GM23338 (cell line): ENCODE measurements at regions not wholly inside any gene's neighbourhood (a gene's known extent, or its start where the extent isn't known, plus 50 kb on each side); places are given as distances from the start of the nearest gene placed in this dataset.
A peak's percentile ranks its signal among the peaks of the same experiment; 100 is the strongest.

ENCODE experiments used
- ATAC-seq: fragments of 200-7000 bp; cut with Tn5 transposase; 3 replicates; pipeline ENCODE4 v1.9.1; 2020
- DNase-seq: peaks from one replicate; pipeline ENCODE4 v3.0.0-alpha.2; 2015; ENCODE audit warnings: low spot score
- H2AFZ ChIP-seq: fragments of 200-600 bp; sonication (generic); 2 replicates; pipeline ENCODE4 v1.8.0; 2016; ENCODE audit warnings: antibody characterized with exemption, mild to moderate bottlenecking, moderate library complexity
- H3F3A ChIP-seq: fragments of 200-600 bp; sonication (generic); replicated peaks from 2 replicates; pipeline ENCODE4 v1.8.0; 2017; ENCODE audit warnings: antibody characterized with exemption, mixed run types, low read depth
- H3K27ac ChIP-seq: fragments of 200-600 bp; sonication (generic); 2 replicates; pipeline ENCODE4 v1.6.1; 2016; ENCODE audit warnings: low read depth
- H3K27me3 ChIP-seq: fragments of 200-600 bp; sonication (generic); 2 replicates; pipeline ENCODE4 v1.8.0; 2016; ENCODE audit warnings: mild to moderate bottlenecking, mixed run types, moderate library complexity; ENCODE audit not compliant: insufficient read depth
- H3K36me3 ChIP-seq: fragments of 200-600 bp; sonication (generic); 2 replicates; pipeline ENCODE4 v1.8.0; 2016; ENCODE audit warnings: mild to moderate bottlenecking; ENCODE audit not compliant: insufficient read depth
- H3K4me1 ChIP-seq: fragments of 200-600 bp; sonication (generic); 2 replicates; pipeline ENCODE4 v1.8.0; 2016; ENCODE audit warnings: mild to moderate bottlenecking, moderate library complexity; ENCODE audit not compliant: insufficient read depth
- H3K4me2 ChIP-seq: fragments of 200-600 bp; sonication (generic); 2 replicates; pipeline ENCODE4 v1.7.1; 2017; ENCODE audit warnings: mixed run types
- H3K4me3 ChIP-seq: fragments of 200-600 bp; sonication (generic); 2 replicates; pipeline ENCODE4 v1.6.1; 2016; ENCODE audit warnings: mixed run types
- H3K79me2 ChIP-seq: fragments of 200-600 bp; sonication (generic); replicated peaks from 2 replicates; pipeline ENCODE4 v1.8.0; 2017; ENCODE audit warnings: mild to moderate bottlenecking; ENCODE audit not compliant: insufficient read depth
- H3K9me2 ChIP-seq: fragments of 200-600 bp; sonication (generic); 2 replicates; pipeline ENCODE4 v1.8.0; 2017; ENCODE audit not compliant: insufficient read depth
- H4K20me1 ChIP-seq: fragments of 200-600 bp; sonication (generic); replicated peaks from 2 replicates; pipeline ENCODE4 v1.8.0; 2017; ENCODE audit warnings: mild to moderate bottlenecking; ENCODE audit not compliant: insufficient read depth
- H3K27ac Mint-ChIP-seq: 2 replicates; pipeline ENCODE4 v1.8.0; 2020; ENCODE audit warnings: inconsistent platforms, mild to moderate bottlenecking, moderate library complexity, mixed read lengths
- H3K27me3 Mint-ChIP-seq: 3 replicates; pipeline ENCODE4 v1.8.0; 2022; ENCODE audit warnings: low read depth, mild to moderate bottlenecking, moderate library complexity, mixed read lengths, inconsistent platforms; ENCODE audit not compliant: insufficient read depth, poor library complexity
- H3K36me3 Mint-ChIP-seq: 3 replicates; pipeline ENCODE4 v1.8.0; 2021; ENCODE audit warnings: low read depth, mild to moderate bottlenecking, inconsistent platforms, moderate library complexity, mixed read lengths
- H3K4me1 Mint-ChIP-seq: 3 replicates; pipeline ENCODE4 v1.8.0; 2020; ENCODE audit warnings: mild to moderate bottlenecking, inconsistent platforms, mixed read lengths
- H3K4me3 Mint-ChIP-seq: 3 replicates; pipeline ENCODE4 v1.8.0; 2021; ENCODE audit warnings: moderate library complexity, mild to moderate bottlenecking, inconsistent platforms, mixed read lengths
- H3K9me3 Mint-ChIP-seq: 3 replicates; pipeline ENCODE4 v1.8.0; 2020; ENCODE audit warnings: moderate library complexity, mild to moderate bottlenecking, inconsistent platforms, mixed read lengths
- CREB1 ChIP-seq: fragments of 250-450 bp; sonication (Bioruptor Pico); IDR thresholded peaks from 2 replicates; pipeline ENCODE4 v1.5.0; 2020; ENCODE audit warnings: low read depth, mild to moderate bottlenecking, moderate library complexity
- CTCF ChIP-seq, 2 experiments: fragments of 200-600 bp in 1 of 2; sonication (generic) in 1 of 2; conservative IDR thresholded peaks; 2 replicates each; pipeline versions ENCODE4 v1.5.1 to v1.6.1; 2016 to 2017; ENCODE audit warnings: antibody characterized with exemption in 2 of 2, low read depth in 2 of 2, mild to moderate bottlenecking in 2 of 2, moderate library complexity in 1 of 2
- ETS1 ChIP-seq: IDR thresholded peaks from 2 replicates; pipeline ENCODE4 v1.6.1; 2016; ENCODE audit warnings: antibody characterized with exemption
- EZH2 ChIP-seq: fragments of 200-600 bp; sonication (generic); IDR thresholded peaks from one replicate; pipeline ENCODE4 v1.8.0; 2017; ENCODE audit warnings: antibody characterized with exemption, mild to moderate bottlenecking, low read depth; ENCODE audit not compliant: unreplicated experiment
- EZH2phosphoT487 ChIP-seq: fragments of 200-600 bp; sonication (generic); IDR thresholded peaks from one replicate; pipeline ENCODE4 v1.8.1; 2018; ENCODE audit warnings: antibody characterized with exemption; ENCODE audit not compliant: unreplicated experiment
- JUNB ChIP-seq: IDR thresholded peaks from one replicate; pipeline ENCODE4 v1.6.1; 2016; ENCODE audit warnings: antibody characterized with exemption; ENCODE audit not compliant: unreplicated experiment
- NANOG ChIP-seq: IDR thresholded peaks from 2 replicates; pipeline ENCODE4 v1.6.1; 2016; ENCODE audit warnings: antibody characterized with exemption, borderline replicate concordance
- POLR2AphosphoS5 ChIP-seq: IDR thresholded peaks from 2 replicates; pipeline ENCODE4 v1.6.1; 2016; ENCODE audit warnings: antibody characterized with exemption, low read depth
- REST ChIP-seq: IDR thresholded peaks from one replicate; pipeline ENCODE4 v1.6.1; 2018; ENCODE audit warnings: antibody characterized with exemption; ENCODE audit not compliant: unreplicated experiment
- STAT1 ChIP-seq: IDR thresholded peaks from one replicate; pipeline ENCODE4 v1.6.1; 2016; ENCODE audit warnings: antibody characterized with exemption; ENCODE audit not compliant: unreplicated experiment
- ZNF114 ChIP-seq: fragments of 250-450 bp; sonication (Bioruptor Pico); IDR thresholded peaks from 2 replicates; pipeline ENCODE4 v1.5.0; 2020; ENCODE audit warnings: mild to moderate bottlenecking, moderate library complexity
- ZNF331 ChIP-seq: fragments of 250-450 bp; sonication (Bioruptor Pico); IDR thresholded peaks from 2 replicates; pipeline ENCODE4 v1.5.0; 2020; ENCODE audit warnings: low read depth, mild to moderate bottlenecking, moderate library complexity
- ZNF462 ChIP-seq: fragments of 250-450 bp; sonication (Bioruptor Pico); IDR thresholded peaks from 2 replicates; pipeline ENCODE4 v1.5.0; 2020; ENCODE audit warnings: mild to moderate bottlenecking, moderate library complexity

- no peak overlapping the region for H3K4me3 ChIP-seq
- H3K4me2 ChIP-seq: no peak overlapping the region
- H3K79me2 ChIP-seq: no peaks in the 10 kb centered on the region
- H2AFZ ChIP-seq: 0 out of 2 replicates have a peak overlapping the region, but pooled peaks have one; percentile 19
- TF ChIP-seq STAT1 (no peak), JUNB (no peak), POLR2AphosphoS5 (no peak), ZNF331 (CRISPR knock-in tag) (no peak), EZH2phosphoT487 (no peak), ZNF462 (no peak), ETS1 (no peak), CREB1 (no peak), REST (no peak), ZNF114 (CRISPR knock-in tag) (no peak), NANOG (no peak), EZH2 (no peak), CTCF (conservative IDR thresholded peaks at IDR 0.05; ENCODE audit: low read depth in 2 of 2) (no peak)
- H3K9me2 ChIP-seq: no peaks in the 10 kb centered on the region
- no peaks in the 10 kb centered on the region for H4K20me1 ChIP-seq
- H3K27ac ChIP-seq: no peak overlapping the region
- H3K4me1 ChIP-seq: no peaks in the 10 kb centered on the region
- Mint-ChIP-seq H3K27me3 (no peaks in the 10 kb centered on the region), H3K36me3 (peaks cover 4% of the 10 kb centered on the region; the same call in 2 of the 3 replicates), H3K4me3 (no peak overlapping the region), H3K27ac (no peak overlapping the region), H3K9me3 (peaks cover 12% of the 10 kb centered on the region), H3K4me1 (no peaks in the 10 kb centered on the region)
- H3F3A ChIP-seq: no peaks in the 10 kb centered on the region
- H3K27me3 ChIP-seq: no peaks in the 10 kb centered on the region
- no peak for ATAC-seq
- DNase-seq: no peak
- no peaks in the 10 kb centered on the region for H3K36me3 ChIP-seq
Measured at GRCh38 chr4:32624943-32625603, 1904.9 kb downstream of the PCDH7 start.
